SK-N-SH (cell line): ENCODE measurements at regions not wholly inside any gene's neighbourhood (a gene's known extent, or its start where the extent isn't known, plus 50 kb on each side); places are given as distances from the start of the nearest gene placed in this dataset.

ENCODE experiments used
- CTCF ChIA-PET: fragments of 300-600, 350-600 bp; formaldehyde crosslinking; extraction: SDS; loops from one replicate; lab custom pipeline; 2021; lab: Yijun Ruan, JAX
- POLR2A ChIA-PET: fragments of 350-600 bp; sonication (Branson Sonifier 250); formaldehyde crosslinking; extraction: SDS; loops from one replicate; lab custom pipeline; 2020; ENCODE audit warnings: antibody characterized with exemption, inconsistent platforms; lab: Yijun Ruan, JAX
- DNase-seq: peaks from one replicate; pipeline ENCODE4 v3.0.0; 2012
- H2AFZ ChIP-seq: fragments of 200-600 bp; sonication (generic); 2 replicates; pipeline ENCODE4 v1.8.1; 2016; ENCODE audit warnings: antibody characterized with exemption, mild to moderate bottlenecking, low read depth
- H3F3A ChIP-seq: fragments of 200-600 bp; sonication (generic); replicated peaks from 2 replicates; pipeline ENCODE3; 2016; ENCODE audit warnings: antibody characterized with exemption, mild to moderate bottlenecking; ENCODE audit not compliant: insufficient read depth
- H3K27ac ChIP-seq, 2 experiments: fragments of 200-500 bp in 1 of 2; fragments of 200-600 bp in 1 of 2; sonication (Bioruptor generic) in 1 of 2; sonication (generic), shearing (Covaris generic) in 1 of 2; 2 replicates each; pipeline versions ENCODE4 v1.5.1 to v1.6.1; 2014 to 2016; ENCODE audit warnings: low read depth in 2 of 2, inconsistent platforms in 1 of 2, low read length in 1 of 2, mild to moderate bottlenecking in 1 of 2, mixed read lengths in 1 of 2
- H3K27me3 ChIP-seq: fragments of 200-600 bp; sonication (generic), shearing (Covaris generic); 2 replicates; pipeline ENCODE4 v1.6.1; 2016; ENCODE audit warnings: mixed run types; ENCODE audit not compliant: insufficient read depth
- H3K36me3 ChIP-seq, 2 experiments: fragments of 200-500 bp in 1 of 2; fragments of 200-600 bp in 1 of 2; sonication (Bioruptor generic) in 1 of 2; sonication (generic) in 1 of 2; replicated peaks in 1 of 2; 2 replicates each; pipeline versions ENCODE3 to v1.5.1; 2014 to 2016; ENCODE audit warnings: low read length in 1 of 2, mild to moderate bottlenecking in 1 of 2; ENCODE audit not compliant: insufficient read depth in 2 of 2, control insufficient read depth in 1 of 2
- H3K4me1 ChIP-seq, 2 experiments: fragments of 200-500 bp in 1 of 2; fragments of 200-600 bp in 1 of 2; sonication (Bioruptor generic) in 1 of 2; sonication (generic), shearing (Covaris generic) in 1 of 2; 2 replicates each; pipeline versions ENCODE4 v1.5.1 to v1.6.1; 2014 to 2016; ENCODE audit warnings: low read depth in 1 of 2, low read length in 1 of 2, mixed run types in 1 of 2; ENCODE audit not compliant: insufficient read depth in 2 of 2, control insufficient read depth in 1 of 2
- H3K4me2 ChIP-seq: fragments of 200-600 bp; sonication (generic), shearing (Covaris generic); 2 replicates; pipeline ENCODE4 v1.6.1; 2017; ENCODE audit warnings: mixed run types
- H3K4me3 ChIP-seq, 2 experiments: fragments of 200-500 bp in 1 of 2; fragments of 200-600 bp in 1 of 2; sonication (Bioruptor generic) in 1 of 2; sonication (generic), shearing (Covaris generic) in 1 of 2; 2 replicates each; pipeline versions ENCODE4 v1.5.1 to v1.8.1; 2014 to 2016; ENCODE audit warnings: low read depth in 2 of 2, inconsistent platforms in 1 of 2, low read length in 1 of 2, mild to moderate bottlenecking in 1 of 2, mixed read lengths in 1 of 2, moderate library complexity in 1 of 2
- H3K79me2 ChIP-seq: fragments of 200-600 bp; sonication (generic); 2 replicates; pipeline ENCODE4 v1.8.1; 2017; ENCODE audit warnings: mild to moderate bottlenecking; ENCODE audit not compliant: insufficient read depth
- H3K9ac ChIP-seq: fragments of 200-600 bp; sonication (generic); 2 replicates; pipeline ENCODE4 v1.6.1; 2017; ENCODE audit warnings: mixed run types
- H3K9me2 ChIP-seq: fragments of 200-600 bp; sonication (generic); 2 replicates; pipeline ENCODE4 v1.6.1; 2017; ENCODE audit warnings: mixed run types
- H3K9me3 ChIP-seq: fragments of 200-600 bp; sonication (generic); 2 replicates; pipeline ENCODE4 v1.6.1; 2017; ENCODE audit warnings: mixed run types, mild to moderate bottlenecking, moderate library complexity
- H4K20me1 ChIP-seq: fragments of 200-600 bp; sonication (generic); 2 replicates; pipeline ENCODE4 v1.6.1; 2017; ENCODE audit warnings: mild to moderate bottlenecking, mixed run types; ENCODE audit not compliant: insufficient read depth
- ELF1 ChIP-seq: IDR thresholded peaks from 2 replicates; pipeline ENCODE4 v1.4.0; 2012
- EP300 ChIP-seq, 2 experiments: IDR thresholded peaks; 2 replicates each; pipeline versions ENCODE4 v1.4.0 to v1.6.1; 2012; ENCODE audit warnings: borderline replicate concordance in 1 of 2, low read depth in 1 of 2, low read length in 1 of 2
- EZH2phosphoT487 ChIP-seq: fragments of 200-600 bp; sonication (generic); IDR thresholded peaks from 2 replicates; pipeline ENCODE4 v1.6.1; 2017; ENCODE audit warnings: low read depth, mixed run types, mild to moderate bottlenecking, antibody characterized with exemption, moderate library complexity, borderline replicate concordance
- FOSL2 ChIP-seq: IDR thresholded peaks from 2 replicates; pipeline ENCODE4 v1.4.0; 2012; ENCODE audit warnings: low read depth, mild to moderate bottlenecking, moderate library complexity, borderline replicate concordance
- FOXJ3 ChIP-seq: sonication (generic); formaldehyde crosslinking; IDR thresholded peaks from 2 replicates; pipeline ENCODE4 v1.5.1; 2020; ENCODE audit warnings: mild to moderate bottlenecking, missing genetic modification reagents
- GABPA ChIP-seq: IDR thresholded peaks from 2 replicates; pipeline ENCODE4 v1.4.0; 2012; ENCODE audit warnings: low read depth, mild to moderate bottlenecking
- MEF2A ChIP-seq: IDR thresholded peaks from 2 replicates; pipeline ENCODE4 v1.4.0; 2012; ENCODE audit warnings: low read depth, borderline replicate concordance
- NFIC ChIP-seq: IDR thresholded peaks from 2 replicates; pipeline ENCODE4 v1.4.0; 2012; ENCODE audit warnings: borderline replicate concordance
- NRF1 ChIP-seq: IDR thresholded peaks from 2 replicates; pipeline ENCODE4 v1.6.1; 2012; ENCODE audit warnings: low read depth, mild to moderate bottlenecking, low read length
- POLR2AphosphoS5 ChIP-seq: IDR thresholded peaks from 2 replicates; pipeline ENCODE4 v1.6.1; 2012; ENCODE audit warnings: low read depth, low read length
- RAD21 ChIP-seq: IDR thresholded peaks from 2 replicates; pipeline ENCODE4 v1.6.1; 2012; ENCODE audit warnings: mild to moderate bottlenecking, low read length
- RCOR1 ChIP-seq: fragments of 150-350 bp; IDR thresholded peaks from 2 replicates; pipeline ENCODE4 v1.6.1; 2017; ENCODE audit warnings: antibody characterized with exemption, low read length
- RXRA ChIP-seq: IDR thresholded peaks from 2 replicates; pipeline ENCODE4 v1.4.0; 2012; ENCODE audit warnings: low read depth, mild to moderate bottlenecking, borderline replicate concordance
- SIN3A ChIP-seq: IDR thresholded peaks from 2 replicates; pipeline ENCODE4 v1.6.1; 2012; ENCODE audit warnings: low read depth, mild to moderate bottlenecking, low read length, moderate library complexity, borderline replicate concordance
- SMC3 ChIP-seq: IDR thresholded peaks from 2 replicates; pipeline ENCODE4 v1.6.1; 2012; ENCODE audit warnings: low read depth, low read length, improper control_type of control experiment
- TAF1 ChIP-seq: IDR thresholded peaks from 2 replicates; pipeline ENCODE4 v1.6.1; 2012; ENCODE audit warnings: low read depth, mild to moderate bottlenecking, low read length, moderate library complexity, borderline replicate concordance
- TEAD4 ChIP-seq: IDR thresholded peaks from 2 replicates; pipeline ENCODE4 v1.4.0; 2012; ENCODE audit warnings: mild to moderate bottlenecking, borderline replicate concordance; ENCODE audit not compliant: insufficient read depth
- YY1 ChIP-seq: IDR thresholded peaks from 2 replicates; pipeline ENCODE4 v1.4.0; 2012; ENCODE audit warnings: low read depth, mild to moderate bottlenecking
- WGBS: methylation state at CpG from one replicate; pipeline ENCODE4 v1.1.6; 2017; ENCODE audit warnings: low lambda C conversion rate; 5-methylcytosine and 5-hydroxymethylcytosine counted together
- TF ChIP-seq, protein P1 (sequence below): IDR thresholded peaks from 2 replicates; pipeline ENCODE4 v1.4.0; 2012; ENCODE audit warnings: low read depth
- TF ChIP-seq, protein P2 (sequence below): fragments of 150-350 bp; IDR thresholded peaks from 2 replicates; pipeline ENCODE4 v1.6.1; 2017; ENCODE audit warnings: antibody characterized with exemption, low read length, low read depth, borderline replicate concordance

DNA sequence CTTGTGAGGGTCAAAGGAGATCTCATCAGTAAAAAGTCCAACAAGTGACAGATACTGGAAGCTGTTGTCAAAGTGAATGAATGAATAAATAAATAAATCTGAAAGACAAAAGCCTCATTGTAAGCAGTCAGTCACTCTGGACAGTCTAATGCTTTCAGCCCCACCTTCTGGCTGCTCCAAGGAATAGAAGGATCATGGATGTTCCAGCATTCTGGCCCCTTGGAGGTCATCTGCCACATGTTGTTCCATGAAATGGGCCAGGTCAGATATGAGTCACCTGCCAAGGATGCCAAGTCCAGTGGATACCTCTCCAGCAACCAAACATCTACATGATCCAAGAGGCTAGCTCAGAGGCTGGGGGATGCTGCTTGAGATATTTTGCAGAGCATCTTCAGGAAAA is 185.6 kb downstream of the BMP7 start:
- H3K4me1 ChIP-seq: no peaks in the 10 kb centered on the region
- no peak overlapping the region for H2AFZ ChIP-seq
- no peak for DNase-seq
- no peaks in the 10 kb centered on the region for H3K79me2 ChIP-seq
- H4K20me1 ChIP-seq: no peaks in the 10 kb centered on the region
- H3K4me2 ChIP-seq: no peak overlapping the region
- H3K36me3 ChIP-seq: no peaks in the 10 kb centered on the region
- peaks cover 5% of the 10 kb centered on the region; the same call in 1 of the 2 replicates for H3K9me3 ChIP-seq
- ChIA-PET POLR2A (no interaction called here), CTCF (interaction anchor here (0.7 to 2.4 kb wide), 5 partner anchors 10 to 530 kb away, joined by 3 to 7 read pairs (median 3); no protein-coding TSS in a partner anchor)
- H3K9me2 ChIP-seq: no peaks in the 10 kb centered on the region
- no peaks in the 10 kb centered on the region for H3K27me3 ChIP-seq
- H3K4me3 ChIP-seq: no peak overlapping the region
- H3K27ac ChIP-seq: no peak overlapping the region
- TF ChIP-seq GABPA: no peak
- TF ChIP-seq RAD21: no peak
- H3F3A ChIP-seq: no peaks in the 10 kb centered on the region
- H3K9ac ChIP-seq: no peak overlapping the region

DNA sequence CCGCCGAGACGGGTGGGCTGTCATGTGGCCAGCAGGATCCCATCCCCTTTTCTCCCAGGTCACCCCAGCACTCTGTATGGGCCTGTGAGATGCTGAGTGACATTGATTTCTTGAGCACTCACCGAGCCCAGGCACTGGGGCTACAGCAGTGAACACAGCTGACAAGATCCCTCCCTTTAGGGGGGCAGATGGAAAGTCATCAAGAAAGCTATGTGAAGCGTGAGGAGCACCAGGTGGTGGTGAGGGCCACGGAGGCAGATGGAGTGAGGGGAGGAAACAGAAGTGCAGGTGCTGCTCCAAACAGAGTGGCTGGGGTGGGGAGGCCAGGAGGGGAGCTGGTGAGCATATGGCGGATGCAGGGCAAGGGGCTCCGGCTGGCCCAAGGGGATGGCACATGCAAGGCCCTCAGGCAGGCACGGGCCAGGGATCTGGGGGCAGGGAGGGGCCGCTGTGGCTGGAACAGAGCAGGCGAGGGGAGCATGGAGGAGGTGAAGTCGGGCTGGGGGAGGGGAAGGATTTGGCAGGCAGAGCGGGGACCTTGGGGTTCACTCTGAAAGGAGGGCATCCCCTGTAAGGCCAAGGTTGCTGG is 184.0 kb downstream of the BMP7 start:
- 14% methylated on average over 13 of the region's 13 CpGs for WGBS
- no peak for DNase-seq

DNA sequence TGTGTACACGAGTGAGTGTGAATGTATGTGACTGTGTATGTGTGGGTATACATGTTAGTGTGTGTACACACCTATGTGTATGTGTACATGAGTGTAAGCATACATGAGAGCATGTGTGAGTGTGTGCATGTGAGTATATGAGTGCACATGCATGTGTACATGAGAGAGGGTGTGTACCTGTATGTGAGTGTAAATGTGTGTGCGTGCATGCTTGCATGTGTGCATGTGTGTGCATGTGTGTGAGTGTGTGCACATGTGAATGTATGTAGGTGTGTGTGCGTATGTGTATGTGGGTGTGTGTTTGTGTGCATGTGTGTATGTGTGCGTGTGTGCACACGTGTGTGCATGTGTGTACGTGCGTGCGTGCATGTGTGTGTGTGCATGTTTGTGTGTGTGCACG is 183.4 kb downstream of the BMP7 start:
- no peak overlapping the region for H3K4me2 ChIP-seq
- TF ChIP-seq ELF1: no peak
- no peak for TF ChIP-seq TAF1
- no peak for TF ChIP-seq RCOR1
- TF ChIP-seq POLR2AphosphoS5: no peak
- TF ChIP-seq SIN3A: no peak
- TF ChIP-seq EP300 (IDR thresholded peaks at IDR 0.05; ENCODE audit: borderline replicate concordance in 1 of 2, low read depth in 1 of 2, low read length in 1 of 2): no peak
- TF ChIP-seq, protein P1, sequence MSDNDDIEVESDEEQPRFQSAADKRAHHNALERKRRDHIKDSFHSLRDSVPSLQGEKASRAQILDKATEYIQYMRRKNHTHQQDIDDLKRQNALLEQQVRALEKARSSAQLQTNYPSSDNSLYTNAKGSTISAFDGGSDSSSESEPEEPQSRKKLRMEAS: no peak
- TF ChIP-seq NRF1: no peak
- no peak for TF ChIP-seq FOSL2
- TF ChIP-seq RXRA: no peak
- TF ChIP-seq YY1: no peak
- TF ChIP-seq MEF2A: no peak
- no peak for TF ChIP-seq TEAD4
- TF ChIP-seq SMC3: no peak
- peaks cover 5% of the 10 kb centered on the region; the same call in 1 of the 2 replicates for H3K9me3 ChIP-seq
- no peaks in the 10 kb centered on the region for H3K4me1 ChIP-seq
- ChIA-PET CTCF (no interaction called here), POLR2A (no interaction called here)
- no peak overlapping the region for H3K27ac ChIP-seq
- H3K9me2 ChIP-seq: no peaks in the 10 kb centered on the region
- H3K36me3 ChIP-seq: no peaks in the 10 kb centered on the region
- H3K79me2 ChIP-seq: no peaks in the 10 kb centered on the region
- no peaks in the 10 kb centered on the region for H4K20me1 ChIP-seq
- H3K27me3 ChIP-seq: no peaks in the 10 kb centered on the region
- H3K4me3 ChIP-seq: no peak overlapping the region
- no peaks in the 10 kb centered on the region for H3F3A ChIP-seq
- H2AFZ ChIP-seq: no peak overlapping the region
- no peak overlapping the region for H3K9ac ChIP-seq
- 60% methylated on average over 9 of the region's 9 CpGs for WGBS
- no peak for DNase-seq

More for the DNA sequence above, 184.0 kb downstream of the BMP7 start:
- Histone ChIP-seq H3K4me2 (no peak overlapping the region), H4K20me1 (no peaks in the 10 kb centered on the region), H3K9me2 (no peaks in the 10 kb centered on the region), H3K9ac (no peak overlapping the region), H3K27ac (no peak overlapping the region), H3K4me3 (no peak overlapping the region), H3F3A (no peaks in the 10 kb centered on the region), H3K27me3 (no peaks in the 10 kb centered on the region), H3K4me1 (no peaks in the 10 kb centered on the region), H3K79me2 (no peaks in the 10 kb centered on the region), H3K9me3 (peaks cover 5% of the 10 kb centered on the region; the same call in 1 of the 2 replicates), H3K36me3 (no peaks in the 10 kb centered on the region), H2AFZ (no peak overlapping the region)
- no peak for TF ChIP-seq EP300 (IDR thresholded peaks at IDR 0.05; ENCODE audit: borderline replicate concordance in 1 of 2, low read depth in 1 of 2, low read length in 1 of 2)
- no peak for TF ChIP-seq TEAD4
- no peak for TF ChIP-seq RCOR1
- TF ChIP-seq, protein P2, sequence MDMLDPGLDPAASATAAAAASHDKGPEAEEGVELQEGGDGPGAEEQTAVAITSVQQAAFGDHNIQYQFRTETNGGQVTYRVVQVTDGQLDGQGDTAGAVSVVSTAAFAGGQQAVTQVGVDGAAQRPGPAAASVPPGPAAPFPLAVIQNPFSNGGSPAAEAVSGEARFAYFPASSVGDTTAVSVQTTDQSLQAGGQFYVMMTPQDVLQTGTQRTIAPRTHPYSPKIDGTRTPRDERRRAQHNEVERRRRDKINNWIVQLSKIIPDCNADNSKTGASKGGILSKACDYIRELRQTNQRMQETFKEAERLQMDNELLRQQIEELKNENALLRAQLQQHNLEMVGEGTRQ: no peak
- no peak for TF ChIP-seq EZH2phosphoT487
- TF ChIP-seq SIN3A: no peak
- TF ChIP-seq FOXJ3 (CRISPR knock-in tag): no peak
- TF ChIP-seq POLR2AphosphoS5: no peak
- no peak for TF ChIP-seq NFIC
- CTCF ChIA-PET: interaction anchor here (2.4 kb wide), 1 partner anchor 264 kb away, joined by 7 read pairs; no protein-coding TSS in a partner anchor
- POLR2A ChIA-PET: no interaction called here
